AG10803 (cell line): ENCODE measurements at regions not wholly inside any gene's neighbourhood (a gene's known extent, or its start where the extent isn't known, plus 50 kb on each side); places are given as distances from the start of the nearest gene placed in this dataset.
"Not testable (repeated sequence)": the region's sequence is repeated elsewhere in the genome, so short reads cannot be mapped to it uniquely, and the experiment has no call there.

Experiments used
- DNase-seq: peaks from one replicate; pipeline ENCODE4 v3.0.0; 2010; ENCODE audit warnings: low read depth
- H3K4me3 ChIP-seq: 2 replicates; pipeline ENCODE4 v1.5.1; 2011; ENCODE audit warnings: mild to moderate bottlenecking, low read length, control low read depth
- CTCF ChIP-seq: conservative IDR thresholded peaks from 2 replicates; pipeline ENCODE4 v1.5.1; 2011; ENCODE audit warnings: mild to moderate bottlenecking, low read length, control low read depth, inconsistent platforms

GRCh38 chr3:36063992-36064391 lies 316.3 kb upstream of the STAC start:
- no peak for TF ChIP-seq CTCF
- DNase-seq, result no peak
- no peak overlapping the region for H3K4me3 ChIP-seq

GRCh38 chr3:36065321-36065720 lies 315.0 kb upstream of the STAC start:
- no peak for DNase-seq

GRCh38 chr3:36075491-36075890 lies 304.8 kb upstream of the STAC start:
- H3K4me3 ChIP-seq, result no peak overlapping the region
- DNase-seq, result peak; percentile 1
- TF ChIP-seq CTCF, result no peak

More at GRCh38 chr3:36065321-36065720, 315.0 kb upstream of the STAC start:
- no peak for TF ChIP-seq CTCF
- no peak overlapping the region for H3K4me3 ChIP-seq

GRCh38 chr3:36077320-36077719 lies 303.0 kb upstream of the STAC start:
- DNase-seq, result no peak
- H3K4me3 ChIP-seq, result no peak overlapping the region
- no peak for TF ChIP-seq CTCF

- H3K4me3 ChIP-seq, DNase-seq: not testable (repeated sequence)
Observed at GRCh38 chr3:36082958-36083357, 297.3 kb upstream of the STAC start.

GRCh38 chr3:36095238-36095637 lies 285.1 kb upstream of the STAC start:
- TF ChIP-seq CTCF, result no peak
- no peak for DNase-seq
- no peak overlapping the region for H3K4me3 ChIP-seq

GRCh38 chr3:36097209-36097608 lies 283.1 kb upstream of the STAC start:
- no peak for DNase-seq
- TF ChIP-seq CTCF, result no peak
- no peak overlapping the region for H3K4me3 ChIP-seq

- DNase-seq, result no peak
- no peak overlapping the region for H3K4me3 ChIP-seq
- no peak for TF ChIP-seq CTCF
Observed at GRCh38 chr3:36114353-36114752, 266.0 kb upstream of the STAC start.
